G401 (cell line): ENCODE measurements at regions not wholly inside any gene's neighbourhood (a gene's known extent, or its start where the extent isn't known, plus 50 kb on each side); places are given as distances from the start of the nearest gene placed in this dataset.

Experiments
- DNase-seq: peaks from one replicate; pipeline ENCODE4 v3.0.0-alpha.2; 2015; ENCODE audit warnings: low spot score
- in situ Hi-C: cut with HindIII; loops from 2 replicates; pipeline ENCODE4 v1.10.0; 2016; ENCODE audit warnings: low sequenced_read_pairs, mixed read lengths

DNA sequence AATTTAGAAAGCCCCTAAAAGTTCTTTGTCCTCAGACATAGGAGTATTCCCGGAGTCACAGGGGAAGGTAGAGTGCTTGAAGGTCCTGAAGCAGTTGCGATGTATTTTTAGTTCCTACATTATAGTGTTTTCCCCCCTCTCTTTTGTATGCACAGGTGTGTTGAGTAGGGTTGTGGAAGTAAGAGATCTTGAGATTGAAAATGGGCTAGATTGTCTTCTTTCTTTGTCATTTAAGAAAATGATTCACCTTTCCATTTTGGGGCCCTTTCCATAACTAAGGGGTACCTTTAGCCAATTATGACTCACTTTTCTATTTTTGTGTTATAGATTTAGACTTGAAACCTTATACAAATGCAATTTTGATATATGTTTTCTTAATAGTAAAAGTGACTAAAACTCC, 75.8 kb upstream of the AFF2 start:
- no peak for DNase-seq
- in situ Hi-C loops, result no loop called here

DNA sequence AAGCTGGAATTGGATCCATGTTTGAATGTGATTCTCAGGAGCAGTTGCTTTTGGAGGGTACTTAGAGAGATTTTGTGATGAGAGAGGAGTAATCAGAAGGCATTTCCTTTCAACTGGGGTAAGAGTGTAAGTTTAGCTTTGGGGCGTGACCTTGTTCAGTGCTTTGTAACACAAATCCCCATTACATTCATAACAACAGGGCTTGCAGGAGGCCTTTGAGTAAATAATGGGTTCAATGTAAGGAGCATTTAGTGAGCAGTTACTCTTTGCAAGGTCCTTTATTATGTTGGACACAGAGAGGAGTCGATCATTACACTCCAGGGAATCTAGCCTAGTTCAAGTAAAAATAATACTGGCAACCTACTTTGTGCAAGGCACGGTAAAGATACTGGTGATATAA, 74.0 kb upstream of the AFF2 start:
- no peak for DNase-seq
- in situ Hi-C loops, result no loop called here

DNA sequence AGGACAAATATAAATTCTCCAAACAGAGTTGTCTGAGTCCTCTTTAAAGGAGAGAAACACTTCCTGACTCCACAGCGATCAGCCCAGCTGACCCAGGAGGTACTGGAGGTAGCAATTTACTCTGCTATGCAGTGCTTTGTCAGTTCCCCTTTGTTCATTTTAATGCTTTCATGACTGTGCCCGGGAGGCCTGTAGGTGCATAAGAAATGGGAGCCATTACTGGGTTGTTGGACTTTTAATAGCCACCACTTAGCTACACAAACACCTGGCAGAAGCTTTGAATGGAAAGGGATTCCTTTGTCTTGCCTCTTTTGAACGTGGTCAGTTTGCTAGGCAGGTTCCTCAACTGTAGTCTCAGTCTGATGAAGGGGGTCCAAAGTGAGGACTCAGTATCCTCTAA, 59.0 kb upstream of the AFF2 start:
- no peak for DNase-seq
- in situ Hi-C loops, result no loop called here

GRCh38 chrX:148443216-148443615, 57.2 kb upstream of the AFF2 start:
- in situ Hi-C loops, result no loop called here
- DNase-seq, result no peak

- in situ Hi-C loops, result no loop called here
- DNase-seq, result no peak
Measured at GRCh38 chrX:148448686-148449085, 51.7 kb upstream of the AFF2 start.
